Keratinocyte (primary cell): ENCODE measurements at regions not wholly inside any gene's neighbourhood (a gene's known extent, or its start where the extent isn't known, plus 50 kb on each side); places are given as distances from the start of the nearest gene placed in this dataset.

Source experiments
- DNase-seq: peaks from one replicate; pipeline ENCODE4 v3.0.0-alpha.2; 2011; ENCODE audit warnings: low read depth, missing footprints, low spot score
- FAIRE-seq: peaks from 2 replicates; lab custom pipeline; 2011; peaks lifted over from hg19 to GRCh38; lab: Jason Lieb, UNC
- H2AFZ ChIP-seq: 2 replicates; pipeline ENCODE4 v1.6.0; 2012; ENCODE audit warnings: low read length, control low read depth, inconsistent platforms; ENCODE audit not compliant: control insufficient read depth
- H3K27ac ChIP-seq: 2 replicates; pipeline ENCODE4 v1.5.1; 2011; ENCODE audit warnings: low read length; ENCODE audit not compliant: control insufficient read depth, insufficient read depth
- H3K27me3 ChIP-seq: 3 replicates; pipeline ENCODE4 v1.6.0; 2011; ENCODE audit warnings: low read length; ENCODE audit not compliant: control insufficient read depth, insufficient read depth; ENCODE audit errors: extremely low read depth
- H3K36me3 ChIP-seq, 2 experiments: 2 replicates in 1 of 2; 3 replicates in 1 of 2; pipeline ENCODE4 v1.5.1; 2011; ENCODE audit warnings: low read length in 2 of 2, mild to moderate bottlenecking in 1 of 2; ENCODE audit not compliant: control insufficient read depth in 2 of 2, insufficient read depth in 2 of 2; ENCODE audit errors: extremely low read depth in 1 of 2
- H3K4me1 ChIP-seq: 3 replicates; pipeline ENCODE4 v1.5.1; 2011; ENCODE audit warnings: low read length; ENCODE audit not compliant: control insufficient read depth, insufficient read depth; ENCODE audit errors: extremely low read depth
- H3K4me2 ChIP-seq: 3 replicates; pipeline ENCODE4 v1.6.0; 2011; ENCODE audit warnings: low read depth, low read length; ENCODE audit not compliant: control insufficient read depth, insufficient read depth; ENCODE audit errors: extremely low read depth
- H3K4me3 ChIP-seq, 3 experiments: fragments of 200-600 bp in 1 of 3; sonication (generic) in 1 of 3; 2 replicates in 2 of 3; 3 replicates in 1 of 3; pipeline ENCODE4 v1.5.1; 2011 to 2016; ENCODE audit warnings: low read length in 3 of 3, mild to moderate bottlenecking in 3 of 3, control low read depth in 2 of 3, inconsistent platforms in 1 of 3, low read depth in 1 of 3, mixed read lengths in 1 of 3, mixed run types in 1 of 3, moderate library complexity in 1 of 3; ENCODE audit not compliant: control insufficient read depth in 2 of 3, insufficient read depth in 2 of 3; ENCODE audit errors: extremely low read depth in 1 of 3
- H3K79me2 ChIP-seq: 2 replicates; pipeline ENCODE4 v1.6.0; 2012; ENCODE audit warnings: low read length; ENCODE audit not compliant: control insufficient read depth, insufficient read depth
- H3K9ac ChIP-seq: 3 replicates; pipeline ENCODE4 v1.6.0; 2011; ENCODE audit warnings: low read length; ENCODE audit not compliant: control insufficient read depth, insufficient read depth; ENCODE audit errors: extremely low read depth
- H3K9me1 ChIP-seq: 3 replicates; pipeline ENCODE4 v1.6.0; 2011; ENCODE audit warnings: low read length; ENCODE audit not compliant: control insufficient read depth, insufficient read depth; ENCODE audit errors: extremely low read depth
- H3K9me3 ChIP-seq: 2 replicates; pipeline ENCODE4 v1.5.1; 2012; ENCODE audit warnings: low read depth, low read length; ENCODE audit not compliant: control insufficient read depth
- H4K20me1 ChIP-seq: 3 replicates; pipeline ENCODE4 v1.6.0; 2011; ENCODE audit warnings: low read length; ENCODE audit not compliant: control insufficient read depth, insufficient read depth; ENCODE audit errors: extremely low read depth
- CTCF ChIP-seq, 3 experiments: IDR thresholded peaks in 1 of 3; conservative IDR thresholded peaks in 1 of 3; optimal IDR thresholded peaks in 1 of 3; 2 replicates in 2 of 3; 3 replicates in 1 of 3; pipeline versions ENCODE3 to v1.5.1; 2011; ENCODE audit warnings: low read length in 3 of 3, mild to moderate bottlenecking in 3 of 3, moderate library complexity in 2 of 3, control low read depth in 1 of 3, inconsistent platforms in 1 of 3; ENCODE audit not compliant: insufficient read depth in 2 of 3; ENCODE audit errors: extremely low read depth in 1 of 3
- EZH2 ChIP-seq: IDR thresholded peaks from one replicate; pipeline ENCODE4 v1.6.1; 2012; ENCODE audit warnings: inconsistent platforms, mild to moderate bottlenecking, low read length, moderate library complexity
- dilution Hi-C: fragments of 300-500 bp; cut with MboI; formaldehyde crosslinking; loops from one replicate; pipeline ENCODE4 v1.7.0; 2020; ENCODE audit warnings: low sequenced_read_pairs; ENCODE audit not compliant: extremely low pct_ligation_motif_present

- Histone ChIP-seq H3K9me1 (no peaks in the 10 kb centered on the region), H3K36me3 (no peaks in the 10 kb centered on the region), H3K4me3 (no peak overlapping the region), H3K4me2 (no peak overlapping the region), H3K9ac (no peak overlapping the region), H3K79me2 (no peaks in the 10 kb centered on the region), H3K27ac (no peak overlapping the region), H2AFZ (no peak overlapping the region), H3K9me3 (no peaks in the 10 kb centered on the region), H3K27me3 (no peaks in the 10 kb centered on the region), H3K4me1 (no peaks in the 10 kb centered on the region), H4K20me1 (no peaks in the 10 kb centered on the region)
- DNase-seq = no peak
- no peak for TF ChIP-seq CTCF (optimal IDR thresholded peaks at IDR 0.05 in 1 of 3, IDR thresholded peaks at IDR 0.05 in 1 of 3, conservative IDR thresholded peaks at IDR 0.05 in 1 of 3; ENCODE audit: extremely low read depth in 1 of 3, insufficient read depth in 2 of 3, low read length in 3 of 3)
- no peak for TF ChIP-seq EZH2
- dilution Hi-C loops = no loop called here
- FAIRE-seq = no peak
Measured at GRCh38 chr9:19595003-19595402, 186.2 kb downstream of the ACER2 start.

- FAIRE-seq = no peak
- no peaks in the 10 kb centered on the region for H3K27me3 ChIP-seq
- no peak overlapping the region for H3K9ac ChIP-seq
- no peaks in the 10 kb centered on the region for H3K36me3 ChIP-seq
- no peaks in the 10 kb centered on the region for H3K9me3 ChIP-seq
- no peak overlapping the region for H3K4me2 ChIP-seq
- H4K20me1 ChIP-seq = no peaks in the 10 kb centered on the region
- no peak for DNase-seq
- no peaks in the 10 kb centered on the region for H3K79me2 ChIP-seq
- dilution Hi-C loops = no loop called here
- no peak overlapping the region for H3K27ac ChIP-seq
- H3K9me1 ChIP-seq = no peaks in the 10 kb centered on the region
- H2AFZ ChIP-seq = no peak overlapping the region
- TF ChIP-seq CTCF (optimal IDR thresholded peaks at IDR 0.05 in 1 of 3, IDR thresholded peaks at IDR 0.05 in 1 of 3, conservative IDR thresholded peaks at IDR 0.05 in 1 of 3; ENCODE audit: extremely low read depth in 1 of 3, insufficient read depth in 2 of 3, low read length in 3 of 3) = no peak
- TF ChIP-seq EZH2 = no peak
- H3K4me1 ChIP-seq = no peaks in the 10 kb centered on the region
- H3K4me3 ChIP-seq = no peak overlapping the region
Measured at GRCh38 chr9:19587678-19588077, 178.9 kb downstream of the ACER2 start.
